ENCODE measurements at regions not wholly inside any gene's neighbourhood (a gene's known extent, or its start where the extent isn't known, plus 50 kb on each side); places are given as distances from the start of the nearest gene placed in this dataset.

- Histone ChIP-seq H3K27me3 (no peaks in the 10 kb centered on the region), H3K9me3 (no peaks in the 10 kb centered on the region), H3K36me3 (no peaks in the 10 kb centered on the region), H3K4me1 (no peaks in the 10 kb centered on the region), H3K4me3 (no peak overlapping the region), H3K27ac (no peak overlapping the region)
- 54 to 55% methylated on average over 2 of the region's 2 CpGs for WGBS, 2 donors
- DNase-seq = no peak
- no peak for ATAC-seq
- intact Hi-C loops (cut with DNase I) = no loop called here
- TF ChIP-seq CTCF (IDR thresholded peaks at IDR 0.05) = no peak
Observed at GRCh38 chr13:105474983-105475610, 1060.4 kb downstream of the EFNB2 start.

GRCh38 chr13:105471673-105472072, 1063.8 kb downstream of the EFNB2 start:
- intact Hi-C loops (cut with DNase I) = no loop called here
- H3K4me3 ChIP-seq = no peak overlapping the region
- H3K27ac ChIP-seq = no peak overlapping the region
- WGBS, 2 donors = 86 to 88% methylated on average over 3 of the region's 3 CpGs
- H3K27me3 ChIP-seq = no peaks in the 10 kb centered on the region
- no peaks in the 10 kb centered on the region for H3K36me3 ChIP-seq
- no peak for TF ChIP-seq CTCF (IDR thresholded peaks at IDR 0.05)
- ATAC-seq (no peak), DNase-seq (no peak)
- H3K4me1 ChIP-seq = no peaks in the 10 kb centered on the region
- H3K9me3 ChIP-seq = no peaks in the 10 kb centered on the region

GRCh38 chr13:105466376-105466775, 1069.1 kb downstream of the EFNB2 start:
- Histone ChIP-seq H3K4me1 (no peaks in the 10 kb centered on the region), H3K36me3 (no peaks in the 10 kb centered on the region), H3K27ac (no peak overlapping the region), H3K9me3 (no peaks in the 10 kb centered on the region), H3K4me3 (no peak overlapping the region), H3K27me3 (no peaks in the 10 kb centered on the region)
- intact Hi-C loops (cut with DNase I) = no loop called here
- ATAC-seq = no peak
- DNase-seq = no peak
- no peak for TF ChIP-seq CTCF (IDR thresholded peaks at IDR 0.05)
- WGBS, 2 donors = 90 to 97% methylated on average over 1 of the region's 1 CpG

GRCh38 chr13:105465745-105466144, 1069.7 kb downstream of the EFNB2 start, which contains the start of gene DAOA:
TSS of gene DAOA (plus strand) at chr13:105466045.
- H3K9me3 ChIP-seq = no peaks in the 10 kb centered on the region
- ATAC-seq (no peak), DNase-seq (no peak)
- no peak within 1 kb of the TSS for H3K4me3 ChIP-seq
- no peak for TF ChIP-seq CTCF (IDR thresholded peaks at IDR 0.05)
- H3K27ac ChIP-seq = no peak within 1 kb of the TSS
- no peaks in the 10 kb centered on the region for H3K36me3 ChIP-seq
- intact Hi-C loops (cut with DNase I) = loop anchor here in 1 of 10 donors (2.0 kb wide), 1 partner anchor 45 kb away; no protein-coding TSS in a partner anchor
- WGBS, 2 donors = 92% methylated on average over 1 of the region's 1 CpG
- H3K4me1 ChIP-seq = no peaks in the 10 kb centered on the region
- H3K27me3 ChIP-seq = no peaks in the 10 kb centered on the region
